ENCODE measurements at regions not wholly inside any gene's neighbourhood (a gene's known extent, or its start where the extent isn't known, plus 50 kb on each side); places are given as distances from the start of the nearest gene placed in this dataset.
"Not testable (repeated sequence)": the region's sequence is repeated elsewhere in the genome, so short reads cannot be mapped to it uniquely, and the experiment has no call there.

- not testable (repeated sequence) for TF ChIP-seq CTCF (conservative IDR thresholded peaks at IDR 0.05); EZH2 (IDR thresholded peaks at IDR 0.05; ENCODE audit: low read depth)
Observed at GRCh38 chr7:65576370-65576769, 202.7 kb downstream of the ZNF92 start.

Data from PC-9 (cell line).